Endodermal cell (in vitro differentiated cells): ENCODE measurements at regions not wholly inside any gene's neighbourhood (a gene's known extent, or its start where the extent isn't known, plus 50 kb on each side); places are given as distances from the start of the nearest gene placed in this dataset.

ENCODE experiments used
- DNase-seq: peaks from one replicate; pipeline ENCODE4 v3.0.0-alpha.2; 2017
- H3K27ac ChIP-seq: 2 replicates; pipeline ENCODE4 v1.5.1; 2013; ENCODE audit warnings: mild to moderate bottlenecking, low read depth, low read length, moderate library complexity
- H3K27me3 ChIP-seq: 2 replicates; pipeline ENCODE4 v1.6.1; 2013; ENCODE audit warnings: mild to moderate bottlenecking, low read length, moderate library complexity; ENCODE audit not compliant: insufficient read depth, control insufficient read depth, poor library complexity, severe bottlenecking
- H3K36me3 ChIP-seq: 2 replicates; pipeline ENCODE4 v1.7.0; 2013; ENCODE audit warnings: mild to moderate bottlenecking, low read length, moderate library complexity; ENCODE audit not compliant: control insufficient read depth, insufficient read depth
- H3K4me1 ChIP-seq: one replicate; pipeline ENCODE4 v1.7.0; 2013; ENCODE audit warnings: low read length; ENCODE audit not compliant: control insufficient read depth, insufficient read depth
- H3K4me3 ChIP-seq: 2 replicates; pipeline ENCODE4 v1.5.1; 2013; ENCODE audit warnings: mild to moderate bottlenecking, low read length, moderate library complexity
- H3K9ac ChIP-seq: 2 replicates; pipeline ENCODE4 v1.6.1; 2013; ENCODE audit warnings: mild to moderate bottlenecking, low read length, moderate library complexity; ENCODE audit not compliant: poor library complexity, severe bottlenecking; ENCODE audit errors: extremely low read depth
- H3K9me3 ChIP-seq: 2 replicates; pipeline ENCODE4 v1.6.1; 2013; ENCODE audit warnings: mild to moderate bottlenecking, low read length, moderate library complexity; ENCODE audit not compliant: control insufficient read depth
- H3K27ac Mint-ChIP-seq: 2 replicates; pipeline ENCODE4 v1.8.0; 2020; ENCODE audit warnings: mixed read lengths
- H3K27me3 Mint-ChIP-seq: 2 replicates; pipeline ENCODE4 v1.8.0; 2021; ENCODE audit warnings: mild to moderate bottlenecking, mixed read lengths; ENCODE audit not compliant: insufficient read depth
- H3K36me3 Mint-ChIP-seq: 2 replicates; pipeline ENCODE4 v1.8.0; 2020; ENCODE audit warnings: low read depth, mixed read lengths
- H3K4me1 Mint-ChIP-seq: 2 replicates; pipeline ENCODE4 v1.8.0; 2020; ENCODE audit warnings: mixed read lengths
- H3K4me3 Mint-ChIP-seq: 2 replicates; pipeline ENCODE4 v1.8.0; 2020; ENCODE audit warnings: mild to moderate bottlenecking, moderate library complexity, mixed read lengths
- H3K9me3 Mint-ChIP-seq: 2 replicates; pipeline ENCODE4 v1.8.0; 2020; ENCODE audit warnings: mild to moderate bottlenecking, mixed read lengths
- WGBS, 2 experiments: methylation state at CpG; one replicate each; pipeline versions ENCODE4 v1.1.5 to v1.1.7; 2013; ENCODE audit warnings: missing lambda C conversion rate in 2 of 2, mixed read lengths in 1 of 2; ENCODE audit not compliant: insufficient coverage in 1 of 2, insufficient read length in 1 of 2; 5-methylcytosine and 5-hydroxymethylcytosine counted together
- TF ChIP-seq, protein P1 (sequence below): fragments of 200-600 bp; sonication (generic); conservative IDR thresholded peaks from 2 replicates; pipeline ENCODE4 v1.5.0; 2021; ENCODE audit warnings: antibody characterized with exemption, mild to moderate bottlenecking

DNA sequence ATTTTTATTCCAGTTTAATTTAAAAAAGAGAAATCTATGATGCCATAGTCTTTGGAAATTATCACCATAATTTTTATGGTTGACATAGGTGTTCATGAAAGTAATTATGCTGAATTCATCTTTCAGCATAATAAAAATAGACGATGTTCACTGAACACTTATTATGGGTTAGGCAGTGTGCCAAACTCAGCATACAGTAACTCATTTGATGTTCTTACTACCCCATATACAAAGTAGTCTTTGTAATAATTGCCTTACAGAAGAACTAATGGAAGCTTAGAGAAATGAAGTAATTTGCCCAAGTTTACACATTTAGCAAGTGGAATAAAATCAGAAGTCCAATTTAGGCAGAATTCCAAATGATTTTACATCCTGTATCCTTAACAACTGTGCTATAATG is 852.2 kb upstream of the GOT2 start:
- Histone ChIP-seq H3K9me3 (peaks cover 5% of the 10 kb centered on the region), H3K4me3 (no peak overlapping the region), H3K27me3 (no peaks in the 10 kb centered on the region), H3K27ac (no peak overlapping the region), H3K9ac (no peak overlapping the region), H3K4me1 (no peaks in the 10 kb centered on the region), H3K36me3 (no peaks in the 10 kb centered on the region)
- DNase-seq: no peak
- TF ChIP-seq, protein P1, sequence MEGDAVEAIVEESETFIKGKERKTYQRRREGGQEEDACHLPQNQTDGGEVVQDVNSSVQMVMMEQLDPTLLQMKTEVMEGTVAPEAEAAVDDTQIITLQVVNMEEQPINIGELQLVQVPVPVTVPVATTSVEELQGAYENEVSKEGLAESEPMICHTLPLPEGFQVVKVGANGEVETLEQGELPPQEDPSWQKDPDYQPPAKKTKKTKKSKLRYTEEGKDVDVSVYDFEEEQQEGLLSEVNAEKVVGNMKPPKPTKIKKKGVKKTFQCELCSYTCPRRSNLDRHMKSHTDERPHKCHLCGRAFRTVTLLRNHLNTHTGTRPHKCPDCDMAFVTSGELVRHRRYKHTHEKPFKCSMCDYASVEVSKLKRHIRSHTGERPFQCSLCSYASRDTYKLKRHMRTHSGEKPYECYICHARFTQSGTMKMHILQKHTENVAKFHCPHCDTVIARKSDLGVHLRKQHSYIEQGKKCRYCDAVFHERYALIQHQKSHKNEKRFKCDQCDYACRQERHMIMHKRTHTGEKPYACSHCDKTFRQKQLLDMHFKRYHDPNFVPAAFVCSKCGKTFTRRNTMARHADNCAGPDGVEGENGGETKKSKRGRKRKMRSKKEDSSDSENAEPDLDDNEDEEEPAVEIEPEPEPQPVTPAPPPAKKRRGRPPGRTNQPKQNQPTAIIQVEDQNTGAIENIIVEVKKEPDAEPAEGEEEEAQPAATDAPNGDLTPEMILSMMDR: no peak
- H3K4me3 Mint-ChIP-seq: no peak overlapping the region
- no peak overlapping the region for H3K27ac Mint-ChIP-seq
- H3K9me3 Mint-ChIP-seq: peaks cover 4% of the 10 kb centered on the region
- peaks cover 6% of the 10 kb centered on the region for H3K4me1 Mint-ChIP-seq
- WGBS, 2 experiments: 100% methylated on average over 1 of the region's 1 CpG; no CpG with 5 or more reads in 1 of the 2 experiments
- H3K27me3 Mint-ChIP-seq: no peaks in the 10 kb centered on the region
- peaks cover 7% of the 10 kb centered on the region for H3K36me3 Mint-ChIP-seq

- Mint-ChIP-seq H3K4me1 (peaks cover 4% of the 10 kb centered on the region), H3K27ac (no peak overlapping the region), H3K9me3 (no peaks in the 10 kb centered on the region), H3K27me3 (no peaks in the 10 kb centered on the region), H3K36me3 (peaks cover 2% of the 10 kb centered on the region), H3K4me3 (no peak overlapping the region)
- Histone ChIP-seq H3K27me3 (no peaks in the 10 kb centered on the region), H3K4me3 (no peak overlapping the region), H3K9me3 (no peaks in the 10 kb centered on the region), H3K9ac (no peak overlapping the region), H3K4me1 (peaks cover 8% of the 10 kb centered on the region), H3K36me3 (no peaks in the 10 kb centered on the region), H3K27ac (no peak overlapping the region)
- DNase-seq: no peak
- WGBS, 2 experiments: 75 to 90% methylated on average over 1 of the region's 1 CpG
- TF ChIP-seq, protein P1: no peak
Observed at GRCh38 chr16:59574296-59574695, 840.2 kb upstream of the GOT2 start.

DNA sequence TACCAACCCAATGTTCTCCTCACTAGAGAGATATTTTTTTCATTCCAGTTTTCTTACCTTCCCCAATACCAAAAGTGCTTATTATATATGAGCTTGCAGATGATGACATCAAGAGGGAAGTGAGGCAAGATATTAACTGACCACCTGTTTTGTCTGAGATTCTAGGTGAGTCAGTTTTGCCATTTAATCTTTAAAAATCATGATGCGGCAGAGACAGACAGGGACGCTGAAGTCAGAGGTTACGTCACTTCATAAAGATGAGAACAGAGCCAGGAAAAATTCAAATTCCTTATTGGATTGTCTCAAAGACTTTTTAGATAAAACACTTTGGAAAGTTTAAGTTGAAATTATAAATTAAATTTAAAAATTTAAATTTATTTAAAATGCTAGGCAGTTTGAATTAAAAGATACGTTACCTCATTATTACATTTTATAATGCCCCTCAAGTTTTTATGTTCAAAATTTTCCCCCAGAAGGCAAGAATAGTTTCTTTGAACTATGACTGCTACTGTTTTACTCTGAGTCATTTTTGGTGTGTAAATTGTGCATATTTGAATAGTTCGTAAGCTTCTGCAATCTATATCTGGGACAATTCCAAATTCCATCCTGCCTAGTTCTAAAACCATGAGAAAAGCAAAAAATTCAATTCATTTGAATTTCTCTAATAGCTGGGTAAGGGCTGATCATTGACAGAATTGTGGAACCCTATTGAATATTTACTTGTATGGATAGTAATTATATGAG is 839.6 kb upstream of the GOT2 start:
- H3K4me3 Mint-ChIP-seq: no peak overlapping the region
- H3K9ac ChIP-seq: no peak overlapping the region
- no peaks in the 10 kb centered on the region for H3K9me3 ChIP-seq
- H3K36me3 Mint-ChIP-seq: peaks cover 2% of the 10 kb centered on the region
- H3K4me1 ChIP-seq: peaks cover 8% of the 10 kb centered on the region
- H3K27ac Mint-ChIP-seq: no peak overlapping the region
- no peaks in the 10 kb centered on the region for H3K9me3 Mint-ChIP-seq
- peaks cover 5% of the 10 kb centered on the region for H3K4me1 Mint-ChIP-seq
- H3K27ac ChIP-seq: no peak overlapping the region
- WGBS, 2 experiments: 94 to 96% methylated on average over 3 to 4 of the region's 5 CpGs
- TF ChIP-seq, protein P1: no peak
- no peak for DNase-seq
- H3K27me3 ChIP-seq: no peaks in the 10 kb centered on the region
- no peak overlapping the region for H3K4me3 ChIP-seq
- H3K36me3 ChIP-seq: no peaks in the 10 kb centered on the region
- H3K27me3 Mint-ChIP-seq: no peaks in the 10 kb centered on the region
